ENCODE measurements at regions not wholly inside any gene's neighbourhood (a gene's known extent, or its start where the extent isn't known, plus 50 kb on each side); places are given as distances from the start of the nearest gene placed in this dataset.

DNA sequence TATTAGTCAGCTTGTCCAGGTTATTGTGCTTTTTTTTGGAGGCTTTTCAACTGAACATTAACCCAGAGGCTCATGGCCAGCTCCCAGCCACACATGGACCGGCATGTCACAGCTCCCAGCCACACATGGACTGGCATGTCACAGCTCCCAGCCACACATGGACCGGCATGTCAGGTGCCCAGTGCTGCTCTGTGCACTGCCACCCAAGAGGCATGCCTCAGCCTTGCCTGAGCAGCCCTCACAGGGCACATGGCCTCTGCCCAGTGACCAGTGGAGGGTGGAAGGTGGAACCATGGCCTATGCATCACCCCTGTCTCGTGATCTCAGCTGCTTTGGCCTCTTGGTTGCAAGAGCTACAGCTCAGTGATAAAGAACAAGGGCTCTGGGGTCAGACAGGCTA, 119.8 kb downstream of the OAT start:
- no peak overlapping the region for H3K18ac ChIP-seq (ENCODE audit: insufficient read length, low read depth, low read length)
- no CpG with 5 or more reads among the region's 3 CpGs for WGBS (ENCODE audit: extremely low coverage, insufficient read length, low lambda C conversion rate)

More for the DNA sequence above, 119.8 kb downstream of the OAT start:
- Histone ChIP-seq H2BK20ac (ENCODE audit: low read depth, low read length, poor library complexity, severe bottlenecking) (no peak overlapping the region), H3K27me3 (ENCODE audit: insufficient read depth, low read length) (no peaks in the 10 kb centered on the region; the same call in 1 of the 2 replicates), H3K9me3 (ENCODE audit: control insufficient read depth, low read depth, low read length) (peaks cover 5% of the 10 kb centered on the region), H3K56ac (ENCODE audit: insufficient read length, low read depth, low read length) (no peak overlapping the region), H3K4me1 (ENCODE audit: insufficient read depth, low read length) (no peaks in the 10 kb centered on the region), H3T11ph (ENCODE audit: low read length) (no peak overlapping the region), H2AK5ac (ENCODE audit: insufficient read length, low read length) (no peak overlapping the region), H3K27ac (ENCODE audit: insufficient read length, low read depth, low read length) (no peak overlapping the region), H4K20me1 (ENCODE audit: control insufficient read depth, insufficient read depth, insufficient read length) (no peaks in the 10 kb centered on the region), H2BK120ac (ENCODE audit: low read depth, low read length, poor library complexity, severe bottlenecking) (no peak overlapping the region), H2BK15ac (ENCODE audit: low read depth, low read length) (no peak overlapping the region), H3K4ac (ENCODE audit: low read depth, low read length) (no peak overlapping the region), H3K23me2 (ENCODE audit: insufficient read length, low read depth, low read length, poor library complexity, severe bottlenecking) (no peaks in the 10 kb centered on the region), H3K14ac (ENCODE audit: insufficient read depth, low read length) (no peak overlapping the region), H2BK12ac (ENCODE audit: insufficient read length, low read depth, low read length) (no peak overlapping the region), H3K4me2 (ENCODE audit: insufficient read depth, insufficient read length, low read length) (no peak overlapping the region), H4K5ac (ENCODE audit: insufficient read length, low read depth, low read length) (no peak overlapping the region), H3K79me1 (ENCODE audit: insufficient read depth, low read depth, low read length, poor library complexity, severe bottlenecking) (no peaks in the 10 kb centered on the region), H2BK5ac (ENCODE audit: insufficient read length, low read length) (no peak overlapping the region), H4K8ac (replicated peaks; ENCODE audit: insufficient read length, low read depth, low read length) (no peak overlapping the region), H3K9ac (ENCODE audit: extremely low read depth, insufficient read length, low read length) (no peak overlapping the region), H2AFZ (ENCODE audit: low read length) (no peak overlapping the region), H4K91ac (ENCODE audit: insufficient read length, low read depth, low read length) (no peak overlapping the region), H3K79me2 (ENCODE audit: insufficient read depth, low read length) (no peaks in the 10 kb centered on the region), H3K23ac (ENCODE audit: insufficient read length, low read depth, low read length) (no peak overlapping the region)
- no peak for DNase-seq
- peaks cover 12 to 19% of the 10 kb centered on the region in 2 experiments for H3K9me3 Mint-ChIP-seq
- peaks cover 6 to 10% (median 9%) of the 10 kb centered on the region in 3 experiments; a peak in 6 of 7 replicates for H3K36me3 Mint-ChIP-seq (ENCODE audit: insufficient read depth in 1 of 3, low read depth in 3 of 3)
- no peaks in the 10 kb centered on the region for H3K4me1 Mint-ChIP-seq
- TF ChIP-seq, protein P1, sequence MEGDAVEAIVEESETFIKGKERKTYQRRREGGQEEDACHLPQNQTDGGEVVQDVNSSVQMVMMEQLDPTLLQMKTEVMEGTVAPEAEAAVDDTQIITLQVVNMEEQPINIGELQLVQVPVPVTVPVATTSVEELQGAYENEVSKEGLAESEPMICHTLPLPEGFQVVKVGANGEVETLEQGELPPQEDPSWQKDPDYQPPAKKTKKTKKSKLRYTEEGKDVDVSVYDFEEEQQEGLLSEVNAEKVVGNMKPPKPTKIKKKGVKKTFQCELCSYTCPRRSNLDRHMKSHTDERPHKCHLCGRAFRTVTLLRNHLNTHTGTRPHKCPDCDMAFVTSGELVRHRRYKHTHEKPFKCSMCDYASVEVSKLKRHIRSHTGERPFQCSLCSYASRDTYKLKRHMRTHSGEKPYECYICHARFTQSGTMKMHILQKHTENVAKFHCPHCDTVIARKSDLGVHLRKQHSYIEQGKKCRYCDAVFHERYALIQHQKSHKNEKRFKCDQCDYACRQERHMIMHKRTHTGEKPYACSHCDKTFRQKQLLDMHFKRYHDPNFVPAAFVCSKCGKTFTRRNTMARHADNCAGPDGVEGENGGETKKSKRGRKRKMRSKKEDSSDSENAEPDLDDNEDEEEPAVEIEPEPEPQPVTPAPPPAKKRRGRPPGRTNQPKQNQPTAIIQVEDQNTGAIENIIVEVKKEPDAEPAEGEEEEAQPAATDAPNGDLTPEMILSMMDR (conservative IDR thresholded peaks at IDR 0.05), result no peak
- H3K27me3 Mint-ChIP-seq (ENCODE audit: low read depth), result peaks cover 19% of the 10 kb centered on the region
- H3K4me3 Mint-ChIP-seq, result no peak overlapping the region
- no peak overlapping the region for H3K27ac Mint-ChIP-seq
